Eye (tissue), 1 donor: ENCODE measurements at regions not wholly inside any gene's neighbourhood (a gene's known extent, or its start where the extent isn't known, plus 50 kb on each side); places are given as distances from the start of the nearest gene placed in this dataset.
"Not testable (repeated sequence)": the region's sequence is repeated elsewhere in the genome, so short reads cannot be mapped to it uniquely, and the experiment has no call there.

Experiments used
- DNase-seq: peaks from one replicate; pipeline ENCODE4 v3.0.0-alpha.2; 2015

GRCh38 chr12:88870000-88870737 lies 289.9 kb upstream of the KITLG start:
- DNase-seq: no peak

GRCh38 chr12:88868050-88868449 lies 287.8 kb upstream of the KITLG start:
- no peak for DNase-seq

- no peak for DNase-seq
These were observed 287.2 kb upstream of the KITLG start for GRCh38 chr12:88867510-88867909.

GRCh38 chr12:88866881-88867280 lies 286.6 kb upstream of the KITLG start:
- no peak for DNase-seq

- no peak for DNase-seq
These were observed 285.3 kb upstream of the KITLG start for GRCh38 chr12:88865537-88865936.

- no peak for DNase-seq
These were observed 280.6 kb upstream of the KITLG start for GRCh38 chr12:88860851-88861250.

- DNase-seq: no peak
These were observed 275.9 kb upstream of the KITLG start for GRCh38 chr12:88856201-88856600.

GRCh38 chr12:88855301-88855700 lies 275.0 kb upstream of the KITLG start:
- DNase-seq: no peak

GRCh38 chr12:88854260-88854659 lies 274.0 kb upstream of the KITLG start:
- DNase-seq: no peak

GRCh38 chr12:88847246-88847645 lies 267.0 kb upstream of the KITLG start:
- DNase-seq: not testable (repeated sequence)

- DNase-seq: no peak
These were observed 264.2 kb upstream of the KITLG start for GRCh38 chr12:88844426-88844825.

- DNase-seq: no peak
These were observed 262.0 kb upstream of the KITLG start for GRCh38 chr12:88842314-88842713.

GRCh38 chr12:88839486-88839885 lies 259.2 kb upstream of the KITLG start:
- no peak for DNase-seq

GRCh38 chr12:88836156-88836555 lies 255.9 kb upstream of the KITLG start:
- DNase-seq: no peak

- no peak for DNase-seq
These were observed 254.0 kb upstream of the KITLG start for GRCh38 chr12:88834226-88834625.

- no peak for DNase-seq
These were observed 253.4 kb upstream of the KITLG start for GRCh38 chr12:88833641-88834116.

- DNase-seq: not testable (repeated sequence)
These were observed 248.3 kb upstream of the KITLG start for GRCh38 chr12:88828537-88828936.

GRCh38 chr12:88820012-88820411 lies 239.7 kb upstream of the KITLG start:
- DNase-seq: no peak

- no peak for DNase-seq
These were observed 235.9 kb upstream of the KITLG start for GRCh38 chr12:88816201-88816600.

- DNase-seq: no peak
These were observed 234.5 kb upstream of the KITLG start for GRCh38 chr12:88814779-88815178.

- no peak for DNase-seq
These were observed 232.3 kb upstream of the KITLG start for GRCh38 chr12:88812610-88813009.

GRCh38 chr12:88810806-88811205 lies 230.5 kb upstream of the KITLG start:
- no peak for DNase-seq

- not testable (repeated sequence) for DNase-seq
These were observed 229.6 kb upstream of the KITLG start for GRCh38 chr12:88809841-88810240.

GRCh38 chr12:88805692-88806091 lies 225.4 kb upstream of the KITLG start:
- no peak for DNase-seq

GRCh38 chr12:88805286-88805685 lies 225.0 kb upstream of the KITLG start:
- no peak for DNase-seq
